PC-3 (cell line): ENCODE measurements at regions not wholly inside any gene's neighbourhood (a gene's known extent, or its start where the extent isn't known, plus 50 kb on each side); places are given as distances from the start of the nearest gene placed in this dataset.

ENCODE experiments used
- CTCF ChIP-seq: fragments of 300-600 bp; sonication (generic); conservative IDR thresholded peaks from 2 replicates; pipeline ENCODE4 v1.5.1; 2017; ENCODE audit warnings: antibody characterized with exemption, low read depth, mild to moderate bottlenecking, low read length
- EZH2 ChIP-seq: fragments of 300-600 bp; sonication (generic); IDR thresholded peaks from one replicate; pipeline ENCODE4 v1.6.1; 2017; ENCODE audit warnings: antibody characterized with exemption, mild to moderate bottlenecking, low read length; ENCODE audit not compliant: unreplicated experiment
- EZH2phosphoT487 ChIP-seq: fragments of 300-600 bp; sonication (generic); IDR thresholded peaks from 2 replicates; pipeline ENCODE4 v1.6.1; 2018; ENCODE audit warnings: mild to moderate bottlenecking, antibody characterized with exemption, low read length, borderline replicate concordance

DNA sequence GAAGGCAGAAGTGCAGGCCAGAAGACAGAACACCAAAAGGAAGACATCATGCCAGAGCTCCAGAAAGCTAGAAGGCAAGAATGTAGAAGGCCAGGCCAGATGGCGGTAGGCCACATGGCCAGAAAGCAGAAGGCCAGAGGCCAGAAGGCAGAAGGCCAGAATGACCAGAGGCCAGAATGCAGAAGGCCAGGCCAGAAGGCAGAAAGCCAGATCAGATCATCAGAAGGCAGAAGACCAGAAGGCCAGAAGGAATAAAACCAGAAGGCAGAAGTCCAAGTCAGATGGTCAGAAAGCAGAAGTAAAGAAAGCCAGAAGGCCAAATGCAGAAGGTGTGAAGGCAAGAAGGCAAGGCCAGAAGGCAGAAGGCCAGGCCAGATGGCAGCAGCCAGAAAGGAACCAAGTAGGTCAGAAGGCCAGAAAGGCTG lies 185.0 kb downstream of the TUBA3C start:
- TF ChIP-seq EZH2 (no peak), CTCF (no peak), EZH2phosphoT487 (no peak)
